NCI-H128 (cell line): ENCODE measurements at regions not wholly inside any gene's neighbourhood (a gene's known extent, or its start where the extent isn't known, plus 50 kb on each side); places are given as distances from the start of the nearest gene placed in this dataset.

Source experiments
- DNase-seq: peaks from one replicate; lab custom pipeline; 2025; ENCODE audit not compliant: unreplicated experiment; lab: John Stamatoyannopoulos, UW

- DNase-seq: no peak
Measured at GRCh38 chr21:23394458-23394857, 2212.8 kb downstream of the MRPL39 start.

DNA sequence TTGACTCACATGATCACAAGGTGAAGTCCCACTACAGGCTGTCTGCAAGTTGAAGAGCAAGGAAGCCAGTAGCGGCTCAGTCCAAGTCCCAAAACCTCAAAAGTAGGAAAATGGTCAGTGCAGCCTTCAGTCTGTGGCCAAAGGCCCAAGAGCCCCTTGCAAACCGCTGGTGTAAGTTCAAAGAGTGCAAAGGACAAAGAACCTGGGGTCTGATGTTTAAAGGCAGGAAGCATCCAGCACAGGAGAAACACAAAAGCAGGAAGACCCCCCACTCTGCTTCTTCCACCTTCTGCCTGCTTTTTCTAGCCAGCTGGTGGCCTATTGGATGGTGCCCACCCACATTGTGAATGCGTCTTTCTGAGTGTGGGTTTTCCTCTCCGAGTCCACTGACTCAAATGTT, 2222.6 kb downstream of the MRPL39 start:
- DNase-seq: no peak

GRCh38 chr21:23374155-23374554, 2233.1 kb downstream of the MRPL39 start:
- DNase-seq: no peak

- no peak for DNase-seq
Measured at GRCh38 chr21:23356905-23357304, 2250.4 kb downstream of the MRPL39 start.

GRCh38 chr21:23316190-23316589, 2291.1 kb downstream of the MRPL39 start:
- DNase-seq: no peak

- no peak for DNase-seq
Measured at GRCh38 chr21:23308741-23309140, 2298.5 kb downstream of the MRPL39 start.

DNA sequence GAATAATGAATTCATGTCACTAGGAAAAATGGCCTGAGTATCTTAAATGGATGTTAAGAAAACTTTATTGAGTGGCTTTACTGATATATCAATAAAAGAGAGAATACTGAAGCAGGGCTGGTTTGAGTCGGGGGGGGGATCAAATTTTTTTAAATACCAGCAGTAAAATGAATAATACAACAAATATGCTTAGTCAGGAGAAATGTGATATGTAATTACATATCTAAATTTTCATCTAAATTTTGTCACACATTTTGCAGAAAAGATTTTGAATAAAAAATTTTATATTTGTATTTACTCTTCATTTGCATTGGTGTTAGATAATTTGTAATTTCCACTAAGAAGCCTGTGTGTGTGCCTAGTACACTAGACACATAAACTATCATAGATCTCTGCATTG, 2300.2 kb downstream of the MRPL39 start:
- no peak for DNase-seq

GRCh38 chr21:23292292-23292691, 2294.1 kb downstream of the NCAM2 start:
- no peak for DNase-seq

DNA sequence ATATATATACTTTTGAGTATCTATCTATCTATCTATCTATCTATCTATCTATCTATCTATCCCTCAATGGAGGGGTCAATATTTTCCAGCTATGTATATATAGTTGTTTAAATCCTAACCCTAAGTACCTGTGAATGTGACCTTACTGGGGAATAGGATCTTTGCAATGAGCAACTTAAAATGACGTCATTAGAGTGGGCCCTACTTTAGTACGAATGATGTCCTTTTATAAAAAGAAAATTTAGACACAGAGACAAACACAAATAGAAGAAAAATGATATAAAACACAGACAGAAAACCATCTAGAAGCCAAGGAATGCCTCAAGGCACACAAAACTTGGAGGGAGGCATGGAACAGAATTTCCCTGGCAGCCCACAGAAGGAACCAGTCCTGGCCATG, 2283.7 kb downstream of the NCAM2 start:
- DNase-seq: no peak

GRCh38 chr21:23249760-23250159, 2251.6 kb downstream of the NCAM2 start:
- DNase-seq: no peak

DNA sequence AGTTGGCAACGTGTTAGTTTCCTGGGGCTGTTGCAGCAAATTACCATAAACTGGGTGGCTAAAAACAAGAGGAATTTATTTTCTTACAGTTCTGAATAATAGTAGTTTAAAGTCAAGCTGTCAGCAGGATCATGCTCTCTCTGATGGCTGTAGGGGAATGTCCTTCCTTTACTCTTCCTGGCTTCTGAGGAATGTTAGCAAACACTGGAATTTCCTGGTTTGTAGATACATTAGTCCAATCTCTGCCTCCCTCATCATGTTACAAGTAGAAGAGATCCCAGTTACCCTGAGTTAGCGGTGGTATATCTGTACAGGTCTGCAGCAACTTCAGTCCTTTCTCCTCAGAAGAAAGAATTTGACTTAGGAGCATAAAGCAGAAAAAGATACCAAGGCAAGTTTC, 2249.1 kb downstream of the NCAM2 start:
- no peak for DNase-seq

- no peak for DNase-seq
Measured at GRCh38 chr21:23245255-23245654, 2247.0 kb downstream of the NCAM2 start.

DNA sequence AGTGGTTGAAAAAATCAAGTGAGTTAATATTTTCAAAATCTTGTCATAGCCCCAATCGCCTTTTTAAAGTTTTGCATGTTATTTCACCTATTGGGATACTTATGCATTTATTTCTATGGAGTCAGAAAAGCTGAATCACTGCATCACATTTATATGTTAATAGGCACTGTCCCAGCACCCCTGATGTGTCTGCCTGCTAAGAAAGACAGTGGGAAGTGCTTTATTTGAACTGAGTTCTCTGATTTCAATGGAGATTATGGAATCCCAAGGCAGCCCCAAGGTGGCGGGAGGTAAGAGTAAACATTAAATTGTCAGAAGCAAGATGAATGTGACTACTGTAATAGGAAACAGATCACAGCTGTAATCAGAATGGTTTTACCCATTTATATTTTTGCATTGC, 2225.7 kb downstream of the NCAM2 start:
- DNase-seq: no peak

DNA sequence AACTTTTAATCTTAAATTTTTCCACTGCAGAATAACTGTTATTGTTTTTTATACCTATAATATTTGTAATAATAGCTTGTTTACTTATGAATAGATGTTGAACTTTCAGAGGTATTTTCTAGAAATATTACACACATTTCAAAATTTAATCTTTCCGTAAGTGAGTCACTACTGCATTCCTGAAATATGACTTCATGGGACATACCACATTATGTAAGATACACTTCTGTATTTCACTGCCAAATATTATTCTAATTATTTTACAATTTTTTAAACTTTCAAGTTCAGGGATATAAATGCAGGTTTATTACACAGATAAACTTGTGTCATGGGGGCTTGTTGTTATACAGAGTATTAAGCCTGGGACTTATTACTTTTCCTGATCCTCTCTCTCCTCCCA, 2220.5 kb downstream of the NCAM2 start:
- no peak for DNase-seq

DNA sequence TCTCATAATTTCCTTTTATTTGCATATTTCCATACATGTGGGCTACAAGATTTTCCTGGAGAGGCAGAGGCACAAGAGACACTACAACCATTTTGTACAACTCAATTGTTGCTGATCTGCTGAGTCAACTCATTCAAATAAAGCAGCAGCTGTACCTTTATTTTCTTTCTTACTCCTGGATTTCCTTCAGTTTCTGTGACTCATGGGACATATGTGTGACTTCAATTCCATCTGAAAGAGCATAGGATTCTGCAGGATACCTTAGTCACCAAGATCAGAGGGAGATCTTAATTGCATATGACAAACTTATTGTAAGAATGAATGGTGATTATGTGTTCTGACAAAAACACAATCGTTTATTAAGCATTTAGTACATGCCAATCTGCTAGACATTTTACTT, 2219.4 kb downstream of the NCAM2 start:
- no peak for DNase-seq

- no peak for DNase-seq
Measured at GRCh38 chr21:23215261-23215660, 2217.1 kb downstream of the NCAM2 start.
